ENCODE measurements at regions not wholly inside any gene's neighbourhood (a gene's known extent, or its start where the extent isn't known, plus 50 kb on each side); places are given as distances from the start of the nearest gene placed in this dataset.
A peak's percentile ranks its signal among the peaks of the same experiment; 100 is the strongest.
"Not testable (repeated sequence)": the region's sequence is repeated elsewhere in the genome, so short reads cannot be mapped to it uniquely, and the experiment has no call there.

DNA sequence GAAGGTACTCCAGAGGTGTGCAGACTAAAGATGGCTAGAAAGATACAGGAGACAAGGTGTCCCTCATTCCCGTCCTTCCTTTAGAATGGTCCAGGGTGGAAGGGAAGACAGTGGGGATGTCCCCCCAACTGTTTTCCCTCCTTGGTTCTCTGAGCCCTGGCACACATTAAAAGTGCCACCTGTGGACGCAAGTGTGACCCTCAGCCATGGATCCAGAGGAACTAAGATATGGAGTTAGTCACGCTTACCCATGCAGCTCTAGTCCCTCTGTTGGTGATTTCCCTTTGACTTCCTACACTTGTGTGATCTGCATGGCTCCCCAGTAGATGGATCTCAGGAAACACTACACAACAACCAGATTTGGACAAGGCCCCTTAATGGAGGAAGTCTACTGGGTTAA lies 113.1 kb upstream of the SRD5A2 start:
- no peak overlapping the region for H3K4me3 ChIP-seq (ENCODE audit: low read depth, low read length)
- Mint-ChIP-seq H3K27ac (no peak overlapping the region), H3K4me3 (no peak overlapping the region), H3K27me3 (peaks cover 8% of the 10 kb centered on the region), H3K36me3 (peaks cover 5% of the 10 kb centered on the region), H3K9me3 (peaks cover 8 to 57% (median 27%) of the 10 kb centered on the region in 7 donors), H3K4me1 (no peaks in the 10 kb centered on the region)
- DNase-seq (peak in 1 of 3 donors; percentile 8), ATAC-seq (ENCODE audit: low read depth in 2 of 2) (no peak)
- no peak overlapping the region for H3K27ac ChIP-seq (ENCODE audit: insufficient read depth, low read length, poor library complexity, severe bottlenecking)
- no peaks in the 10 kb centered on the region for H3K27me3 ChIP-seq (ENCODE audit: control insufficient read depth, insufficient read depth, low read length)
- no peaks in the 10 kb centered on the region for H3K36me3 ChIP-seq (ENCODE audit: control insufficient read depth, insufficient read depth, low read length)
- H3K9me3 ChIP-seq (ENCODE audit: control insufficient read depth in 2 of 2, low read length in 2 of 2) = peaks cover 54 to 68% of the 10 kb centered on the region in 2 experiments
- H3K4me1 ChIP-seq (ENCODE audit: control insufficient read depth, insufficient read depth, low read length, poor library complexity, severe bottlenecking) = no peaks in the 10 kb centered on the region

DNA sequence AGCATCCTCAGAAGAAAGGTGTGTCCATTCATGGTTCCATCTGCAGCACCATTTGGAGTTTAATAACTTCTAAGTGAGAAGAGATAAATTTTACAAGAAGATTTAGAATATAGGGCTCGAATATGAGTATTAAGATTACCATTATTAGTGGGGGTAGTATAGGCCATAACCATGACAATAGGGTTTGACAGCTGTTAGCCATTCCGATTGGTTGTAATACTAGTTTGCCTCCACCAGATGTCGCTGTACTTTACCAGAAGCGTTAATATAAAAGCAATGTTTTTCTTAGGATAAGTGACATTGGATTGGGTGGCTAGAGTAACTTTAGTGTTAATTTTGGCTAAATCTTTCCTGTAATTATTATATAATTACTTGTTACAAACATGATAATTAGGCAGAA lies 107.5 kb upstream of the SRD5A2 start:
- no peaks in the 10 kb centered on the region for H3K4me1 ChIP-seq (ENCODE audit: control insufficient read depth, insufficient read depth, low read length, poor library complexity, severe bottlenecking)
- H3K4me3 ChIP-seq (ENCODE audit: low read depth, low read length) = no peak overlapping the region
- Mint-ChIP-seq H3K4me3 (no peak overlapping the region), H3K27ac (no peak overlapping the region), H3K27me3 (peaks cover 8% of the 10 kb centered on the region), H3K9me3 (peaks cover 5 to 26% (median 11%) of the 10 kb centered on the region in 7 donors), H3K36me3 (no peaks in the 10 kb centered on the region), H3K4me1 (no peaks in the 10 kb centered on the region)
- no peaks in the 10 kb centered on the region for H3K36me3 ChIP-seq (ENCODE audit: control insufficient read depth, insufficient read depth, low read length)
- H3K9me3 ChIP-seq (ENCODE audit: control insufficient read depth in 2 of 2, low read length in 2 of 2) = peaks cover 24 to 32% of the 10 kb centered on the region in 2 experiments
- DNase-seq = peak in 1 of 3 donors; percentile 23
- no peak for ATAC-seq (ENCODE audit: low read depth in 2 of 2)
- no peak overlapping the region for H3K27ac ChIP-seq (ENCODE audit: insufficient read depth, low read length, poor library complexity, severe bottlenecking)
- H3K27me3 ChIP-seq (ENCODE audit: control insufficient read depth, insufficient read depth, low read length) = no peaks in the 10 kb centered on the region

DNA sequence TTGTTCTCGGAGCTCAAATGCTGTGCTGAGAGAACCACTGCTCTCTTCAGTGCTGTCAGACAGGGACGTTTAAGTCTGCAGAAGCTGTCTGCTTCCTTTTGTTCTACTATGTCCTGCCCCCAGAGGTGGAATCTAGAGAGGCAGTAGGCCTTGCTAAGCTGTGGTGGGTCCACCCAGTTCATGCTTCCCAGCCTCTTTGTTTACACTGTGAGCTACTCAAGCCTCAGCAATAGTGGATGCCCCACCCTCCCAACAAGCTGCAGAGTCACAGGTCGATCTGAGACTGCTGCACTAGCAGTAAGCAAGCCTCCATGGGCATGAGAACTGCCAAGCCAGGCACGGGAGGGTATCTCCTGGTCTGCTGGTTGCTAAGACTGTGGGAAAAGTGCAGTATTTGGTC lies 102.8 kb upstream of the SRD5A2 start:
- DNase-seq; H3K27ac Mint-ChIP-seq; H3K4me3 Mint-ChIP-seq; H3K27me3 Mint-ChIP-seq; H3K4me1 ChIP-seq (ENCODE audit: control insufficient read depth, insufficient read depth, low read length, poor library complexity, severe bottlenecking); H3K36me3 ChIP-seq (ENCODE audit: control insufficient read depth, insufficient read depth, low read length); ATAC-seq (ENCODE audit: low read depth in 2 of 2); H3K27me3 ChIP-seq (ENCODE audit: control insufficient read depth, insufficient read depth, low read length); H3K9me3 ChIP-seq (ENCODE audit: control insufficient read depth in 2 of 2, low read length in 2 of 2); H3K4me1 Mint-ChIP-seq; H3K36me3 Mint-ChIP-seq; H3K27ac ChIP-seq (ENCODE audit: insufficient read depth, low read length, poor library complexity, severe bottlenecking); H3K4me3 ChIP-seq (ENCODE audit: low read depth, low read length): not testable (repeated sequence)
- peaks cover 0 to 34% (median 7%) of the 10 kb centered on the region in 7 donors for H3K9me3 Mint-ChIP-seq

DNA sequence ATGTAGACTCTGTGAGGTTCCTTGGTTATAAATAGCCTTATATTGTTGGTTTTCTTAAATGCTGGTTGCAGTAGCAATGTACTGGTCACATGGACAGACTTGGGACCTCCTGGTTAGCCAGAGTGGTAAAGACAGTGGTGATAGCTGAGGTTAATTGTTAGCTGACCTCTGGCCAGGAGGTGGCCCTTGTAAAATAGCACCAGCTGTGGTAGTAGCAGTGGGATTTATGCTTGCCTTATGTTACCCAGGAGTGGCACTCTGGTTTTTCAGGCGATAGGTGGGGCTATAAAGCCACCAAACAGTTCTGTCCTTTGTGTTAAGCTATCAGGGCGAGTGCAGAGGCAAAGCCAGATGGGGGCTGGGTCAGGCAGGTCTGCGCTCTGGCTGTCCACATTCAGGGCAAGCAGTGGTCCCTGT lies 94.8 kb upstream of the SRD5A2 start:
- Histone ChIP-seq H3K27me3 (ENCODE audit: control insufficient read depth, insufficient read depth, low read length) (no peaks in the 10 kb centered on the region), H3K27ac (ENCODE audit: insufficient read depth, low read length, poor library complexity, severe bottlenecking) (no peak overlapping the region), H3K36me3 (ENCODE audit: control insufficient read depth, insufficient read depth, low read length) (no peaks in the 10 kb centered on the region), H3K4me3 (ENCODE audit: low read depth, low read length) (no peak overlapping the region), H3K4me1 (ENCODE audit: control insufficient read depth, insufficient read depth, low read length, poor library complexity, severe bottlenecking) (no peaks in the 10 kb centered on the region), H3K9me3 (ENCODE audit: control insufficient read depth in 2 of 2, low read length in 2 of 2) (peaks cover 12 to 18% of the 10 kb centered on the region in 2 experiments)
- Mint-ChIP-seq H3K4me1 (no peaks in the 10 kb centered on the region), H3K27me3 (no peaks in the 10 kb centered on the region), H3K9me3 (peaks cover 0 to 44% (median 11%) of the 10 kb centered on the region in 7 donors), H3K4me3 (no peak overlapping the region), H3K27ac (no peak overlapping the region), H3K36me3 (peaks cover 4% of the 10 kb centered on the region)
- DNase-seq = peak in 1 of 3 donors; percentile 3
- ATAC-seq (ENCODE audit: low read depth in 2 of 2) = no peak

DNA sequence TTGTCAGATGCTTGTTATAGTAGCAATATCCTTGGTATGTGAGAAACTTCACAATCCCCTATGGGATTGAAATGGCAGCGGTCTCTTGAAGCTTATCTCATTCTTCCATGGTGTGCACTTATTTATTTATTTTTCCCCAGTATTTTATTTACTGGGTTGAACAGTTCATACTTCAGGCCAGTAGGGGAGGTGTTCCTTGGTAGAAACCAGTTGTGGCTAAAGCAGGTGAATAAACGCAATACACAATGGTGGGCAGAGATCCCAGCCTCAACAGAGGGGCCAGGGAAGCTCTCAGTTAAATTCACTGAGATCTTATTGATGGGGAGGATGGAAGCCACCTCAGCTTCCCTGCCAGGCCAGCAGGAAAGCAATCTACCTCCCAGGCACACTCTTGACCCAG lies 93.7 kb upstream of the SRD5A2 start:
- Mint-ChIP-seq H3K4me3 (no peak overlapping the region), H3K36me3 (peaks cover 4% of the 10 kb centered on the region), H3K27ac (no peak overlapping the region), H3K9me3 (peaks cover 0 to 39% (median 11%) of the 10 kb centered on the region in 7 donors), H3K4me1 (no peaks in the 10 kb centered on the region), H3K27me3 (no peaks in the 10 kb centered on the region)
- no peak overlapping the region for H3K27ac ChIP-seq (ENCODE audit: insufficient read depth, low read length, poor library complexity, severe bottlenecking)
- DNase-seq (no peak), ATAC-seq (ENCODE audit: low read depth in 2 of 2) (no peak)
- H3K27me3 ChIP-seq (ENCODE audit: control insufficient read depth, insufficient read depth, low read length) = no peaks in the 10 kb centered on the region
- no peaks in the 10 kb centered on the region for H3K4me1 ChIP-seq (ENCODE audit: control insufficient read depth, insufficient read depth, low read length, poor library complexity, severe bottlenecking)
- H3K4me3 ChIP-seq (ENCODE audit: low read depth, low read length) = no peak overlapping the region
- H3K36me3 ChIP-seq (ENCODE audit: control insufficient read depth, insufficient read depth, low read length) = no peaks in the 10 kb centered on the region
- H3K9me3 ChIP-seq (ENCODE audit: control insufficient read depth in 2 of 2, low read length in 2 of 2) = peaks cover 12 to 18% of the 10 kb centered on the region in 2 experiments

DNA sequence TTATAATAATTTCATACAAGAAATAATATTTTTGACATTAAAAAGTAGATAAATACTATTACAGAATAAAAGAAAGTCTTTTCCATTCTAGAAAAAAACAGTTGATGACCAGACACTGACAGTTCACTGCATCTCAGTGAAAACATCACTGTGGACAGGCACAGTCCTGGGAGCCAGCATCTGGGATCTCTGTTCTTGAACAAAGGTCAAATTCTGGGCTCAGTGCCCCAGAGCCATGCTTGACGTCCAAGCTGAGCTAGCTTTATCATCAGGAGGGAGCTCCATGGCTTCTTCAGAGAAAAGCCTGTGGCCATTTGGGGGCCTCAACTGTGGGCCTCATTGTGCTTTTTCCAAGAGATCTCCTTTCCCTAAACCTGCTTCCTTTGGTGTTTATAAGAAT lies 86.1 kb upstream of the SRD5A2 start:
- H3K36me3 Mint-ChIP-seq = no peaks in the 10 kb centered on the region
- H3K4me1 ChIP-seq (ENCODE audit: control insufficient read depth, insufficient read depth, low read length, poor library complexity, severe bottlenecking) = no peaks in the 10 kb centered on the region
- H3K27me3 ChIP-seq (ENCODE audit: control insufficient read depth, insufficient read depth, low read length) = no peaks in the 10 kb centered on the region
- H3K27ac ChIP-seq (ENCODE audit: insufficient read depth, low read length, poor library complexity, severe bottlenecking) = no peak overlapping the region
- no peaks in the 10 kb centered on the region for H3K36me3 ChIP-seq (ENCODE audit: control insufficient read depth, insufficient read depth, low read length)
- DNase-seq (no peak), ATAC-seq (ENCODE audit: low read depth in 2 of 2) (no peak)
- peaks cover 7% of the 10 kb centered on the region for H3K27me3 Mint-ChIP-seq
- no peaks in the 10 kb centered on the region for H3K4me1 Mint-ChIP-seq
- no peak overlapping the region for H3K4me3 Mint-ChIP-seq
- H3K4me3 ChIP-seq (ENCODE audit: low read depth, low read length) = no peak overlapping the region
- no peak overlapping the region for H3K27ac Mint-ChIP-seq
- peaks cover 0 to 10% (median 2%) of the 10 kb centered on the region in 7 donors for H3K9me3 Mint-ChIP-seq
- no peaks in the 10 kb centered on the region for H3K9me3 ChIP-seq (ENCODE audit: control insufficient read depth in 2 of 2, low read length in 2 of 2)

DNA sequence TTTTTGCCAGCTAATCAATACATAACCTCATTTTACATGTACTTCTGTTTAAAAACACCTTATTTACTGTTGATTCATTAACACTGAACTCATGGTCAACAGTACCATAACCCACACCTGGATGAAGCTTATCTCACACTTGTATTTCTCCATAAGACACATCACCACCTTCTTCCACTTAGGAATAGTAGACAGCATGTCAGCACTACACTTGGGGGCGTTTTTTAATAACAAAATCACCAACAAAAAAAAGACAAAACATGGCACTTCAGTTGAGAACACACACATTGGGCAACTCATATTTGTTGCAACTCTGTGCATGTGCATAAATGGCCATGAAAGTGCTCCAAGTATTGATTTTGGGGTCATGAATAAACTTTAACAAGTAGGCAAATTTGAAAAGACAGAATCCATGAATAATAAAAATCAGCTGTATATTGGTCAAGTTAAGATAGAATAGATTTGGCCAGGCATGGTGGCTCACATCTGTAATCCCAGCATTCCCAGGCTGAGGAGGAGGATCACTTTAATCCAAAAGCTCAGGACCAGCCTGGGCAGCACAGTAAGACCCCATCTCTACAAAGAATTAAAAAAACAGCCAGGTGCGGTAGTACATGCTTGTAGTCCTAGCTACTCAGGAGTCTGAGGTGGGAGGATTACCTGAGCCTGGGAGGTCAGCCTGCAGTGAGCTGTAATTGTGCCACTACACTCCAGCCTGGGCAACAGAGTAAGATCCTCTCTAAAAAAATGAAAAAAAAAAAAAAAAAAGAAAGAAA lies 84.4 kb upstream of the SRD5A2 start:
- Mint-ChIP-seq H3K36me3 (no peaks in the 10 kb centered on the region), H3K27me3 (peaks cover 13% of the 10 kb centered on the region), H3K9me3 (peaks cover 0 to 6% (median 2%) of the 10 kb centered on the region in 7 donors), H3K4me1 (no peaks in the 10 kb centered on the region), H3K27ac (no peak overlapping the region), H3K4me3 (no peak overlapping the region)
- Histone ChIP-seq H3K27me3 (ENCODE audit: control insufficient read depth, insufficient read depth, low read length) (no peaks in the 10 kb centered on the region), H3K4me1 (ENCODE audit: control insufficient read depth, insufficient read depth, low read length, poor library complexity, severe bottlenecking) (no peaks in the 10 kb centered on the region), H3K27ac (ENCODE audit: insufficient read depth, low read length, poor library complexity, severe bottlenecking) (no peak overlapping the region), H3K4me3 (ENCODE audit: low read depth, low read length) (no peak overlapping the region), H3K9me3 (ENCODE audit: control insufficient read depth in 2 of 2, low read length in 2 of 2) (no peaks in the 10 kb centered on the region), H3K36me3 (ENCODE audit: control insufficient read depth, insufficient read depth, low read length) (no peaks in the 10 kb centered on the region)
- ATAC-seq (ENCODE audit: low read depth in 2 of 2) (no peak), DNase-seq (no peak)

DNA sequence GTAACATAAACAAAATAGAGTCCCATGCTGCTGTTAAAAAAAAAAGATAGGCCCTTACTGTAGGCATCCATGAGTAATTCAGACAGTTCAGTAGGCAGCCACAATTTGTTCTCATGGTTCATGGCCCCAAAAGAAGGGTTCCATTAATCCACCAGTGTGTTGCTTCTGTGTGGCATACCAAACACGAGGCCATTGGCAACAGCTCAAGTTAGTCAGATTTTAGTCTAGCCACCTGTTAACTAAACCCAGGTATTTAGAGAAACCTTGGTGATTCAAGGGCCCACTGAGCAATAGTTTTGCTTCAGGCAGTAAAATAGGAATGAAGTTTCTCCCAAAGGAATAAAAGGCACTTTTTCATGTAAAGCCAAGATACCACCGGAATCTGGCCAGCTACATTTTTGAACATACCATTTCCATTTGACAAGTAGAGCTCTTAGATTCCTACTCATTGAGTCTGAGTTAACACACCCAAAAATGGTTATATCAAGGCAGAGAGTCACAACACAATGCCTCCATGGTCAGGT lies 80.1 kb upstream of the SRD5A2 start:
- no peak overlapping the region for H3K27ac ChIP-seq (ENCODE audit: insufficient read depth, low read length, poor library complexity, severe bottlenecking)
- H3K36me3 ChIP-seq (ENCODE audit: control insufficient read depth, insufficient read depth, low read length) = no peaks in the 10 kb centered on the region
- no peaks in the 10 kb centered on the region for H3K36me3 Mint-ChIP-seq
- no peaks in the 10 kb centered on the region for H3K4me1 ChIP-seq (ENCODE audit: control insufficient read depth, insufficient read depth, low read length, poor library complexity, severe bottlenecking)
- H3K9me3 Mint-ChIP-seq = peaks cover 0 to 5% (median 2%) of the 10 kb centered on the region in 7 donors
- H3K27ac Mint-ChIP-seq = no peak overlapping the region
- no peaks in the 10 kb centered on the region for H3K4me1 Mint-ChIP-seq
- no peak for ATAC-seq (ENCODE audit: low read depth in 2 of 2)
- no peak overlapping the region for H3K4me3 ChIP-seq (ENCODE audit: low read depth, low read length)
- peaks cover 18% of the 10 kb centered on the region for H3K27me3 Mint-ChIP-seq
- peaks cover 4% of the 10 kb centered on the region for H3K27me3 ChIP-seq (ENCODE audit: control insufficient read depth, insufficient read depth, low read length)
- H3K4me3 Mint-ChIP-seq = no peak overlapping the region
- DNase-seq = no peak
- H3K9me3 ChIP-seq (ENCODE audit: control insufficient read depth in 2 of 2, low read length in 2 of 2) = no peaks in the 10 kb centered on the region

Measured in CD4-positive, CD25-positive, alpha-beta regulatory T cell (primary cell).